NCI-H187 treated with DMSO at 0.1 percent for 48 hours (cell line): ENCODE measurements at regions not wholly inside any gene's neighbourhood (a gene's known extent, or its start where the extent isn't known, plus 50 kb on each side); places are given as distances from the start of the nearest gene placed in this dataset.

Experiments
- DNase-seq: peaks from one replicate; lab custom pipeline; 2025; lab: John Stamatoyannopoulos, UW

DNA sequence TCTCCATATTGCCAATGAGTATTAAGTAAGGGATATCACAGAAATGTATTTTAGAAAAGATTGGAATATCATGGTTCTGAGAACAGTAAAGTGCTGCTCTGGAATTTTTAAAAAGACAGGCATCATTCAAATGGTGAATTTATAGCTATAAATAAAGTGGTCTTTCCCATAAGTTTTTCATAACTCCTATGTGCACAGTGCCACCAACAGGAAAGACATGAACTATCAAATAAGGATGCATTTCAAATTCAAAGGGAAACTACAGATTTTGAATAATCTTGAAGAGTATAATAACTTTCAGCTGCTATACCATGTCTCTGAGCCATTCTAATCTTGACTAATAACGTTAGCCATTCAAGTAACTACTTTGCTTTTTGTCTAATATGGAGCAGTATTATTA, 456.8 kb upstream of the GJE1 start:
- DNase-seq, result no peak

DNA sequence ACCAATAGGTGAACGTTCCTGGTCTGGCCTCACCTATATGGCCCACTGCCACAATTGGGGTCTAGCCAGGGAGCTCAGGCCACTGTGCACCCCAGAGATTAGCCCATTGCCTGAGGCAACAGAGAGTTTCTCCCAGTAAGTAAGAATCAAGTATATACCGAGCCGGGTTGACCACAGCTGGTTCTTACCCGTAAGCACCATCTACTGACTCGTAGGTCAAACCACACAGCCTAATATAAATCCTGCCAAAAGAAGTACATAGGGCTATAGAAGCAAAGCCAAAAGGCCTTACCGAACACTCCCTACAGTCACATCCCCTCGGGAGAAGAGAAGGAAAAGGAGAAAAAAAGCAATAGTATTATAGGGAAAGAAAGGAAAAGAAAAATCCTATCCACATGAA, 463.6 kb upstream of the GJE1 start:
- DNase-seq, result no peak

GRCh38 chr6:141667580-141668309, 465.0 kb upstream of the GJE1 start:
- DNase-seq, result no peak

GRCh38 chr6:141666187-141666586, 466.5 kb upstream of the GJE1 start:
- DNase-seq, result no peak

GRCh38 chr6:141664744-141665143, 468.0 kb upstream of the GJE1 start:
- DNase-seq, result no peak

DNA sequence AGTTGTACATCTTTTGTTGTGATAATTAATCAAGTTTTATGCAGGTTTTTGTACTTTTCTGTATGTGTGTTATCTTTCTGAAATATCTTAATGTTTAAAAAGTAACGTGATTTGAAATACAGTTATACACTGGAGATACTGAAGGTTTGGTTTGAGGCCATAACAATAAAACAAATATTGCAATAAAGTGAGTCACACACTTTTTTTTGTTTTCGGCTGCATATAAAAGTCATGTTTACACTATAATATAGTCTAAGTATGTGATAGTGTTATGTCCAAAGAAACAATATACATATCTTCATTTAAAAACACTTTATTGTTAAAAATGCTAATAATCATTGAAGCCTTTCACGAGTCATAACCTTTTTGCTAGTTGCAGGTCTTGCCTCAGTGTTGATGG, 473.1 kb upstream of the GJE1 start:
- DNase-seq, result no peak

DNA sequence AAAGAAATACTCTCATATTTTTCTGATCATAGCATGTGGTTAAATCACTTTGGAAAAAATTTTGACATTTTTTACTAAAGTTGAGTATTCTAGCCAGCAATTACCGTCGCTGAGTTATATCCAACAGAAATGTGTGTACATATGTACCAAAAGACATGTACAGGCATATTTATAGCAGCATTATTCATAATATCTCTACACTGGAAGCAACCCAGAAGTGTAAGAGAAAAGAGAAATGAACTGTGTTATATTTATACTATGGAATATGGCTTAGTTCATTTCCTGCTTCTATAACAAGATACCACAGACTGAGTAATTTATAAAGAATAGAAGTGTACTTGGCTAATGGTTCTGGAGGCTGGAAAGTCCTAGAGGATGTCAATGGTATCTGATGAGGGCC, 474.0 kb upstream of the GJE1 start:
- no peak for DNase-seq

DNA sequence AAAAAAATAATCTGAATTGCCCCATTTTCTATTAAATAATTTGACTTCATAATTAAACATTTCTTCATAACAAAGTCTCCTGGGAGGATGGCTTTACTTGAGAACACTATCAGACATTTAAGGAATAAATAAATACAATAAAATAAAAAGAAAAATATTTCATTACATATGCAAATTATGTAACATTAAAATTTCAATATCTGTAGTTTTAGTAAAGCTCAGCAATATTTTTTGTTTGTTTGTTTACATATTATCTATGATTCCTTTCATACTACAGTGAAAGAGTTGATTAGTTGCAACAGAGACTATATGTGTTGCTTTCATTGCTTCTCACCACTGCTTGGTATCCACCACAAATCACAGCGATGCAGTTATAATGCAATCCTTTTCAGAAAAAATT, 474.9 kb upstream of the GJE1 start:
- no peak for DNase-seq

- no peak for DNase-seq
Observed at GRCh38 chr6:141653590-141653989, 479.1 kb upstream of the GJE1 start.

DNA sequence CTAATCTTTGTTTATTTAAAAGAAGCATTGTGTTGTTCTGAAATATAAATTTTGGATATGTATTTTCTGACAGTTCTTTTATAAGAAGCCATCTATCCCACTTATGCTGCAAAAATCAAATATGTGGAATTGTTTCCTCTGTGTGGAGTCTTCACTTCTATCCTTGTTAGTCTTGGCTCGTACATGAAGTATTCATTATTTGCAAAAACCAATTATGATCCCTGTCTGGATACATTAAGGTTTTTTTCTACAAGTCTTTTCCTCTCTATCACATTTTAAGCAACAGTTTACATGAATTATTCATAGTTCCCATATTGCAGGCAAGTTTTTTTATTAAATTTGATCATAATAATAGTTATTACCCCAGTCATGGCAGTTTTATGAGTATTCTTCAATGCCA, 490.8 kb upstream of the GJE1 start:
- DNase-seq, result no peak

GRCh38 chr6:141641406-141641805, 491.3 kb upstream of the GJE1 start:
- DNase-seq, result no peak

- DNase-seq, result no peak
Observed at GRCh38 chr6:141635621-141636020, 497.1 kb upstream of the GJE1 start.

GRCh38 chr6:141634269-141634668, 498.5 kb upstream of the GJE1 start:
- no peak for DNase-seq

DNA sequence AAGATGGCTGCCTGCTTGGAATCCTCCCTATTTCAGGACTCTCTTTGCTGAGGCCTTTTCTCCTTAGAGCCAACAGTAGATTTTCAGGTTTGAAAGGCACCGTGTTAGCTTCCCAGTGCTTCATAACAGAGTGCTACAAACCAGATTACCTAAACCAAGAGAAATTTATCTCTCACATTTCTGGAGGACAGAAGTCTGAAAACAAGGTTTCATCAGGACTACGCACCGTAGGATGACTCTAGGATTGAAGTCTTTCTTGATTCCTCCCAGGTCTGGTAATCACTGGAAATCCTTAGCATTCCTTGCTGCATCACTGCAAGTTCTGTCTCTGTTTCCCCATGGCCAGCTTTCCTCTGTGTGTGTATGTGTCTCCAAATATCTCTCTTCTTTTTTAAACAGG, 508.4 kb upstream of the GJE1 start:
- DNase-seq, result no peak

DNA sequence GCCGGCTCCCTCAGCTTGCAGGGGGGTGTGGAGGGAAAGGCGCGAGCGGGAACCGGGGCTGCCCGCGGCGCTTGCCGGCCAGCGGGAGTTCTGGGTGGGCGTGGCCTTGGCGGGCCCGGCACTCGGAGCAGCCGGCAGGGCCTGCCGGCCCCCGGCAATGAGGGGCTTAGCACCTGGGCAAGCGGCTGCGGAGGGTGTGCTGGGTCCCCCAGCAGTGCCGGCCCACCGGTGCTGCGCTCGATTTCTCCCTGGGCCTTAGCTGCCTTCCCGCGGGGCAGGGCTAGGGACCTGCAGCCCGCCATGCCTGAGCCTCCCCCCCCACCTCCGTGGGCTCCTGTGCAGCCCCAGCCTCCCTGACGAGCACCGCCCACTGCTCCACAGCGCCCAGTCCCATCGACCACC, 514.5 kb upstream of the GJE1 start:
- no peak for DNase-seq

- DNase-seq, result no peak
Observed at GRCh38 chr6:141610741-141611140, 522.0 kb upstream of the GJE1 start.

DNA sequence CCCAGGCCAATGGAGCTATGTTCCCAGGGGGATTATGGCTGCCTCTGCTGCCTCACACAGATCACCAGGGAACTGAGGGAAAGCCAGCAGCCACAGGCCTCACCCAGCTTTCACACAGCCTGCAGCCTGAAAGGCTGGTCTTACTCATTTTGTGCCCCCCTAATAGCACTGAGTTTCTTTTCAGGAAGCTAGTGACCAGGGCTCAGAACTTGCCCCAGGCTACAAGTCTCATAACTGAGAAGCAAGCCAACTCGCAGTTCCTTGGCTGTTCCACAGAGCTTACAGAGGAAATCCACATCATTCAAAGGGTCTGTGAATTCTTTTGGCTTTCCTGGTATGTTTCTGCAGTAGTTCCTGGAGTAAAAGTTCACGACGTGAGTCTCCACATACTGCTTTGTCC, 524.8 kb upstream of the GJE1 start:
- no peak for DNase-seq

DNA sequence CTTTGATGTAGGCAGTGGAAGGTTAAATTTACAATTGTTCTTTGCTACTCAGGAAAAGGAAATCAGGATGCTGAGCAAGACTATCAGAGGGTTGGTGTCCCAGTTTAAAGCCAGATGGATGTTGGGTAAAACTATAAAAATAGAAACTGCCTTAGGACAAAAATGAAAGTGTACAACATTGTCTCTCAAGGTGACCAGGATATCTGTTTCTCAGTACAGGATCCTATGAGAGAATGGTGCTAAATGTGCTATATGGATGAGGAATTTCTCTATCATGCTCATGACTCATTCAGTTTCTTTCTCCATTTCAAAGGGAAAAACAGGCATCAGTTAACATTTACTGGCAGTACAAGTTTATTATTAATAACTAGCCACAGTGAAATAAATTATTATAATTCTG, 534.2 kb upstream of the GJE1 start:
- no peak for DNase-seq

DNA sequence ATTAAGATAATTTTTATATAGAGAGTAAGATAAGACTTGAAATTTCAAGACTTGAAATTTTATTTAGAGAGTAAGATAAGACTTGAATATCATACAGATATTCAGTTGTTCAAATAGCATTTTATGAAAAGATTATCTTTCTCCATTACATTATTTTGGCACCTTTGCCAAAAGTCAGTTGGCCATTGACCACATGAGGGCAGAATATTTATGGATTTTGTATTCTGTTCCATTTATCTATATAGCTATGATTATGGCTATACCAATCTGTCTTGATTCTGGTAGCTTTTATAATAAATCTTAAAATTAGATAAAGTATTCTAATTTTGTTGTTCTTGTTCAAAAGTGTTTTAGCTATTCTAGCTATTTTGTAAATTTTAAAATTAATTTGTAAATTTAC, 537.9 kb upstream of the GJE1 start:
- DNase-seq, result no peak

GRCh38 chr6:141593311-141593710, 539.4 kb upstream of the GJE1 start:
- DNase-seq, result no peak

GRCh38 chr6:141587482-141588266, 545.1 kb upstream of the GJE1 start:
- DNase-seq, result no peak

- no peak for DNase-seq
Observed at GRCh38 chr6:141580988-141581552, 551.7 kb upstream of the GJE1 start.

GRCh38 chr6:141580131-141580530, 552.6 kb upstream of the GJE1 start:
- DNase-seq, result no peak
